ENCODE measurements at regions not wholly inside any gene's neighbourhood (a gene's known extent, or its start where the extent isn't known, plus 50 kb on each side); places are given as distances from the start of the nearest gene placed in this dataset.

DNA sequence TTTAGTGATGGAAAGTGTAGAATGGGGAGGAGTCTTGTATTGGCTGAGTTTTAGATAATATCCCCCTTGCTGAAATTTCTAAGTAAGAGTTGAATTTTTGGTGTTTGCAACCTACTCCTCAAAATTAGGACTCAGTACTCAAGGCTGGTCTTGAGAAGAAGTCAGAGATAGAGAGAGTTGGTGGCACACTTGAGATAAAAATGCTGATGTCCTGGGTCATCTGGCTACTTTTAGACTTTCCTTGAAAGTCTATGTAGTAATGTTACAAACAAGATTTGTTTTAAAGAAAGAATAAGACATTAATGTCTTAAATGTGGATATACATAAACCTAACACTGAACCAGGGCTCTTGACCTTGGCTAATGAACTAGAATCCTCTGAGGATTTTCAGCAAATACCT lies 62.5 kb upstream of the MLIP start:
- DNase-seq (no peak), ATAC-seq (ENCODE audit: low read depth) (no peak)
- H3K18ac ChIP-seq (ENCODE audit: low read depth, low read length), result no peak overlapping the region
- H4K5ac ChIP-seq (ENCODE audit: low read depth, low read length), result no peak overlapping the region
- H4K20me1 ChIP-seq (ENCODE audit: insufficient read depth, low read length), result no peaks in the 10 kb centered on the region
- no peaks in the 10 kb centered on the region for H3K27me3 ChIP-seq (ENCODE audit: control insufficient read depth, insufficient read depth, low read length)
- ChIA-PET CTCF (no interaction called here), POLR2A (ENCODE audit: unreplicated experiment) (no interaction called here)
- H3K79me1 ChIP-seq (ENCODE audit: low read depth in 1 of 2, low read length in 2 of 2), result no peaks in the 10 kb centered on the region
- no peak overlapping the region for H3K4ac ChIP-seq (ENCODE audit: low read depth, low read length)
- no peaks in the 10 kb centered on the region for H3K9me1 ChIP-seq (ENCODE audit: insufficient read depth, low read length)
- H3K4me2 ChIP-seq (ENCODE audit: low read depth, low read length), result no peak overlapping the region
- no peak overlapping the region for H3K9ac ChIP-seq (ENCODE audit: low read depth, low read length)
- no peaks in the 10 kb centered on the region for H3K9me3 ChIP-seq (ENCODE audit: control insufficient read depth, insufficient read depth, low read length)
- intact Hi-C loops (cut with micrococcal nuclease) (no loop called here), dilution Hi-C loops (cut with HindIII; ENCODE audit: low sequenced_read_pairs, unreplicated experiment) (no loop called here), in situ Hi-C loops (cut with MboI; ENCODE audit: low sequenced_read_pairs) (no loop called here)
- BruUV-seq (replicated peaks), result no TSS peak
- no peak overlapping the region for H2BK120ac ChIP-seq (ENCODE audit: low read depth, low read length)
- no peak overlapping the region for H2AFZ ChIP-seq (replicated peaks; ENCODE audit: low read length, poor library complexity)
- no peaks in the 10 kb centered on the region for H3K36me3 ChIP-seq (ENCODE audit: control insufficient read depth, insufficient read depth, low read length)
- H2BK15ac ChIP-seq (ENCODE audit: low read depth, low read length), result no peak overlapping the region
- H2BK20ac ChIP-seq (ENCODE audit: low read depth, low read length), result no peak overlapping the region
- H3K4me1 ChIP-seq (ENCODE audit: control insufficient read depth, insufficient read depth, low read length), result peaks cover 2% of the 10 kb centered on the region; the same call in 1 of the 2 replicates
- no peak overlapping the region for H3K4me3 ChIP-seq (ENCODE audit: insufficient read depth, low read depth, low read length)
- H4K91ac ChIP-seq (ENCODE audit: insufficient read depth, low read depth, low read length), result no peak overlapping the region
- no peak overlapping the region for H2AK5ac ChIP-seq (ENCODE audit: low read depth, low read length)
- no peak overlapping the region for H3K14ac ChIP-seq (replicated peaks; ENCODE audit: low read depth, low read length)
- H3K23ac ChIP-seq (ENCODE audit: low read depth, low read length), result no peak overlapping the region
- no peak overlapping the region for H3K56ac ChIP-seq (ENCODE audit: extremely low read depth, insufficient read depth, low read length)
- TF ChIP-seq POLR2A (IDR thresholded peaks at IDR 0.05; ENCODE audit: low read depth, low read length), result no peak
- TF ChIP-seq RAD21 (IDR thresholded peaks at IDR 0.05; ENCODE audit: low read length), result no peak
- TF ChIP-seq MAFK (IDR thresholded peaks at IDR 0.05; ENCODE audit: low read depth, low read length), result no peak
- TF ChIP-seq FOS (IDR thresholded peaks at IDR 0.05; ENCODE audit: low read depth, low read length), result no peak
- TF ChIP-seq RFX5 (IDR thresholded peaks at IDR 0.05; ENCODE audit: low read depth, low read length), result no peak
- TF ChIP-seq BHLHE40 (IDR thresholded peaks at IDR 0.05; ENCODE audit: low read depth, low read length), result no peak
- TF ChIP-seq, protein P1, sequence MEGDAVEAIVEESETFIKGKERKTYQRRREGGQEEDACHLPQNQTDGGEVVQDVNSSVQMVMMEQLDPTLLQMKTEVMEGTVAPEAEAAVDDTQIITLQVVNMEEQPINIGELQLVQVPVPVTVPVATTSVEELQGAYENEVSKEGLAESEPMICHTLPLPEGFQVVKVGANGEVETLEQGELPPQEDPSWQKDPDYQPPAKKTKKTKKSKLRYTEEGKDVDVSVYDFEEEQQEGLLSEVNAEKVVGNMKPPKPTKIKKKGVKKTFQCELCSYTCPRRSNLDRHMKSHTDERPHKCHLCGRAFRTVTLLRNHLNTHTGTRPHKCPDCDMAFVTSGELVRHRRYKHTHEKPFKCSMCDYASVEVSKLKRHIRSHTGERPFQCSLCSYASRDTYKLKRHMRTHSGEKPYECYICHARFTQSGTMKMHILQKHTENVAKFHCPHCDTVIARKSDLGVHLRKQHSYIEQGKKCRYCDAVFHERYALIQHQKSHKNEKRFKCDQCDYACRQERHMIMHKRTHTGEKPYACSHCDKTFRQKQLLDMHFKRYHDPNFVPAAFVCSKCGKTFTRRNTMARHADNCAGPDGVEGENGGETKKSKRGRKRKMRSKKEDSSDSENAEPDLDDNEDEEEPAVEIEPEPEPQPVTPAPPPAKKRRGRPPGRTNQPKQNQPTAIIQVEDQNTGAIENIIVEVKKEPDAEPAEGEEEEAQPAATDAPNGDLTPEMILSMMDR (conservative IDR thresholded peaks at IDR 0.05; ENCODE audit: low read depth, low read length), result no peak
- TF ChIP-seq MAZ (IDR thresholded peaks at IDR 0.05; ENCODE audit: borderline replicate concordance, low read depth, low read length), result no peak
- no peak for TF ChIP-seq RCOR1 (IDR thresholded peaks at IDR 0.05; ENCODE audit: insufficient replicate concordance, low read length)
- TF ChIP-seq SMC3 (IDR thresholded peaks at IDR 0.05; ENCODE audit: low read depth, low read length), result no peak
- no peak for TF ChIP-seq NFE2L2 (IDR thresholded peaks at IDR 0.05; ENCODE audit: low read depth, low read length)
- TF ChIP-seq CEBPB (IDR thresholded peaks at IDR 0.05; ENCODE audit: low read depth, low read length), result no peak
- TF ChIP-seq CHD1 (IDR thresholded peaks at IDR 0.05; ENCODE audit: low read depth, low read length), result no peak
- TF ChIP-seq MXI1 (IDR thresholded peaks at IDR 0.05; ENCODE audit: borderline replicate concordance, low read depth, low read length), result no peak
- TF ChIP-seq, protein P2, sequence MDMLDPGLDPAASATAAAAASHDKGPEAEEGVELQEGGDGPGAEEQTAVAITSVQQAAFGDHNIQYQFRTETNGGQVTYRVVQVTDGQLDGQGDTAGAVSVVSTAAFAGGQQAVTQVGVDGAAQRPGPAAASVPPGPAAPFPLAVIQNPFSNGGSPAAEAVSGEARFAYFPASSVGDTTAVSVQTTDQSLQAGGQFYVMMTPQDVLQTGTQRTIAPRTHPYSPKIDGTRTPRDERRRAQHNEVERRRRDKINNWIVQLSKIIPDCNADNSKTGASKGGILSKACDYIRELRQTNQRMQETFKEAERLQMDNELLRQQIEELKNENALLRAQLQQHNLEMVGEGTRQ (IDR thresholded peaks at IDR 0.05; ENCODE audit: low read depth, low read length), result no peak
- TF ChIP-seq, protein P3, sequence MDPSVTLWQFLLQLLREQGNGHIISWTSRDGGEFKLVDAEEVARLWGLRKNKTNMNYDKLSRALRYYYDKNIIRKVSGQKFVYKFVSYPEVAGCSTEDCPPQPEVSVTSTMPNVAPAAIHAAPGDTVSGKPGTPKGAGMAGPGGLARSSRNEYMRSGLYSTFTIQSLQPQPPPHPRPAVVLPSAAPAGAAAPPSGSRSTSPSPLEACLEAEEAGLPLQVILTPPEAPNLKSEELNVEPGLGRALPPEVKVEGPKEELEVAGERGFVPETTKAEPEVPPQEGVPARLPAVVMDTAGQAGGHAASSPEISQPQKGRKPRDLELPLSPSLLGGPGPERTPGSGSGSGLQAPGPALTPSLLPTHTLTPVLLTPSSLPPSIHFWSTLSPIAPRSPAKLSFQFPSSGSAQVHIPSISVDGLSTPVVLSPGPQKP (IDR thresholded peaks at IDR 0.05; ENCODE audit: borderline replicate concordance, low read depth, low read length), result no peak
- no peak overlapping the region for H2AK9ac ChIP-seq (replicated peaks; ENCODE audit: low read depth, low read length, poor library complexity)
- no peak overlapping the region for H2BK5ac ChIP-seq (ENCODE audit: low read depth, low read length, poor library complexity, severe bottlenecking)
- H4K8ac ChIP-seq (ENCODE audit: low read depth in 2 of 2, low read length in 2 of 2), result no peak overlapping the region
- H3K27ac ChIP-seq (ENCODE audit: insufficient read depth, low read length), result no peak overlapping the region

Measured in IMR-90 (cell line).